ENCODE measurements at regions not wholly inside any gene's neighbourhood (a gene's known extent, or its start where the extent isn't known, plus 50 kb on each side); places are given as distances from the start of the nearest gene placed in this dataset.

- ChIA-PET POLR2A (no interaction called here), CTCF (no interaction called here)
- Mint-ChIP-seq H3K36me3 (ENCODE audit: insufficient read depth, unreplicated experiment) (no peaks in the 10 kb centered on the region), H3K4me1 (ENCODE audit: low read depth, unreplicated experiment) (no peaks in the 10 kb centered on the region), H3K9me3 (ENCODE audit: unreplicated experiment) (no peaks in the 10 kb centered on the region), H3K4me3 (ENCODE audit: unreplicated experiment) (no peak overlapping the region), H3K27ac (ENCODE audit: unreplicated experiment) (no peak overlapping the region), H3K27me3 (ENCODE audit: insufficient read depth, unreplicated experiment) (no peaks in the 10 kb centered on the region)
- no peak overlapping the region for H3K4me3 ChIP-seq (ENCODE audit: low read depth, low read length)
- BruUV-seq (replicated peaks) = no TSS peak
- no peaks in the 10 kb centered on the region for H3K9me3 ChIP-seq
- no peaks in the 10 kb centered on the region; the same call in 1 of the 2 replicates for H3K27me3 ChIP-seq (replicated peaks; ENCODE audit: control insufficient read depth, insufficient read depth, low read length)
- no peaks in the 10 kb centered on the region for H3K36me3 ChIP-seq (ENCODE audit: control insufficient read depth, insufficient read depth, low read length)
- TF ChIP-seq CTCF (IDR thresholded peaks at IDR 0.05; ENCODE audit: insufficient read depth in 1 of 2, low read depth in 1 of 2, low read length in 1 of 2, severe bottlenecking in 1 of 2, unreplicated experiment in 1 of 2) = no peak
- intact Hi-C loops (cut with micrococcal nuclease; ENCODE audit: unreplicated experiment) = no loop called here
- DNase-seq = no peak
- no peaks in the 10 kb centered on the region for H3K4me1 ChIP-seq
Observed at GRCh38 chr14:38751459-38751858, 351.6 kb downstream of the SEC23A start.

DNA sequence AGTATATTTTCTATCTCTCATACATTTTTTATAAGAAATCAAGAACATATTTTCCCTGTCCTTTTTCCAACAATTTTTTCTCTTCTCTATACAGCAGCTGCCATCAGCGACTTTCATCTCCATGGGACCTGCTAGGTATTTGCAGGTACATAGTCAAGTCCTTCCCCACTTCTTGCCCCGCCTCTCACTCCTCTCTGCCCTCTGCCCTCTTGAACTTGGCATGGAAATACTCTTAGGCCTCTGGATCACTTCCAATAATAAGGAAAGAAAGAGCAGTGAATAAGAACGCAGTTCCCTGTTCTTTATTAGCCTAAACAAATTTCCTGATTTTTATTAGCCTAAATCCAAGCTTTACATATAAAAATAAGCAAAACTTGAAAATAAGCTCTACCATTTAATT lies 353.1 kb downstream of the SEC23A start:
- TF ChIP-seq CTCF (IDR thresholded peaks at IDR 0.05; ENCODE audit: insufficient read depth in 1 of 2, low read depth in 1 of 2, low read length in 1 of 2, severe bottlenecking in 1 of 2, unreplicated experiment in 1 of 2) = no peak
- ChIA-PET POLR2A (no interaction called here), CTCF (no interaction called here)
- no TSS peak for BruUV-seq (replicated peaks)
- Mint-ChIP-seq H3K27ac (ENCODE audit: unreplicated experiment) (no peak overlapping the region), H3K4me3 (ENCODE audit: unreplicated experiment) (no peak overlapping the region), H3K4me1 (ENCODE audit: low read depth, unreplicated experiment) (no peaks in the 10 kb centered on the region), H3K9me3 (ENCODE audit: unreplicated experiment) (no peaks in the 10 kb centered on the region), H3K36me3 (ENCODE audit: insufficient read depth, unreplicated experiment) (no peaks in the 10 kb centered on the region), H3K27me3 (ENCODE audit: insufficient read depth, unreplicated experiment) (no peaks in the 10 kb centered on the region)
- Histone ChIP-seq H3K4me3 (ENCODE audit: low read depth, low read length) (no peak overlapping the region), H3K9me3 (no peaks in the 10 kb centered on the region), H3K27me3 (replicated peaks; ENCODE audit: control insufficient read depth, insufficient read depth, low read length) (no peaks in the 10 kb centered on the region; the same call in 1 of the 2 replicates), H3K4me1 (no peaks in the 10 kb centered on the region), H3K36me3 (ENCODE audit: control insufficient read depth, insufficient read depth, low read length) (no peaks in the 10 kb centered on the region)
- DNase-seq = no peak
- intact Hi-C loops (cut with micrococcal nuclease; ENCODE audit: unreplicated experiment) = no loop called here

GRCh38 chr14:38745861-38746260 lies 357.2 kb downstream of the SEC23A start:
- Histone ChIP-seq H3K9me3 (no peaks in the 10 kb centered on the region), H3K36me3 (ENCODE audit: control insufficient read depth, insufficient read depth, low read length) (no peaks in the 10 kb centered on the region), H3K4me3 (ENCODE audit: low read depth, low read length) (no peak overlapping the region), H3K4me1 (no peaks in the 10 kb centered on the region), H3K27me3 (replicated peaks; ENCODE audit: control insufficient read depth, insufficient read depth, low read length) (no peaks in the 10 kb centered on the region; the same call in 1 of the 2 replicates)
- intact Hi-C loops (cut with micrococcal nuclease; ENCODE audit: unreplicated experiment) = no loop called here
- Mint-ChIP-seq H3K4me3 (ENCODE audit: unreplicated experiment) (no peak overlapping the region), H3K9me3 (ENCODE audit: unreplicated experiment) (no peaks in the 10 kb centered on the region), H3K27ac (ENCODE audit: unreplicated experiment) (no peak overlapping the region), H3K4me1 (ENCODE audit: low read depth, unreplicated experiment) (no peaks in the 10 kb centered on the region), H3K36me3 (ENCODE audit: insufficient read depth, unreplicated experiment) (no peaks in the 10 kb centered on the region), H3K27me3 (ENCODE audit: insufficient read depth, unreplicated experiment) (peaks cover 3% of the 10 kb centered on the region)
- DNase-seq = no peak
- ChIA-PET CTCF (no interaction called here), POLR2A (no interaction called here)
- no TSS peak for BruUV-seq (replicated peaks)
- TF ChIP-seq CTCF (IDR thresholded peaks at IDR 0.05; ENCODE audit: insufficient read depth in 1 of 2, low read depth in 1 of 2, low read length in 1 of 2, severe bottlenecking in 1 of 2, unreplicated experiment in 1 of 2) = no peak

Measured in Caco-2 (cell line).